HG03469 (cell line): ENCODE measurements at regions not wholly inside any gene's neighbourhood (a gene's known extent, or its start where the extent isn't known, plus 50 kb on each side); places are given as distances from the start of the nearest gene placed in this dataset.

Source experiments
- ATAC-seq: cut with Tn5 transposase; IDR thresholded peaks from one replicate; pipeline ENCODE4 v1.9.1; 2021; ENCODE audit warnings: mild to moderate bottlenecking, moderate library complexity, moderate number of reproducible peaks; ENCODE audit not compliant: unreplicated experiment

- no peak for ATAC-seq
Measured at GRCh38 chr1:208628022-208628914, 384.1 kb upstream of the PLXNA2 start.

DNA sequence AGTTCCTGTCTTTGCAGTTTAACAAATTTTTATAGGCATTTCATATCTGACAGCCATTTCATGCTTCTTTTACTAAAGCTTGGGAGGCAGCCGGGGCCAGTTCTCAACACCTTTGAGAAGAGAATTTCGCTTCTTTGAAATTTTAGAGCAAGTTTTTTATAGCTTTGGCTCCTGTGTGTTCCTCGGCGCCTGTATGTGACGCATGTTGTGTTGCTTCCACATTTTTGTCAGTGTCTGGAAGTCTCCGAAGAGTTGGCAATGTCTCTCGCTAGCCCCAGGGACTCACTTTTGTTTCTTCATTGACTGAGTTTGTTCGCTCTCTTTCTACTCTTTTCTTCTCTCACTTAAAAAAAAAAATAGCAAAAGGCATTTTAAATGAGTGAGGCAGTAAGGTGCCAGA, 386.9 kb upstream of the PLXNA2 start:
- no peak for ATAC-seq

- no peak for ATAC-seq
Measured at GRCh38 chr1:208631506-208631905, 387.3 kb upstream of the PLXNA2 start.

DNA sequence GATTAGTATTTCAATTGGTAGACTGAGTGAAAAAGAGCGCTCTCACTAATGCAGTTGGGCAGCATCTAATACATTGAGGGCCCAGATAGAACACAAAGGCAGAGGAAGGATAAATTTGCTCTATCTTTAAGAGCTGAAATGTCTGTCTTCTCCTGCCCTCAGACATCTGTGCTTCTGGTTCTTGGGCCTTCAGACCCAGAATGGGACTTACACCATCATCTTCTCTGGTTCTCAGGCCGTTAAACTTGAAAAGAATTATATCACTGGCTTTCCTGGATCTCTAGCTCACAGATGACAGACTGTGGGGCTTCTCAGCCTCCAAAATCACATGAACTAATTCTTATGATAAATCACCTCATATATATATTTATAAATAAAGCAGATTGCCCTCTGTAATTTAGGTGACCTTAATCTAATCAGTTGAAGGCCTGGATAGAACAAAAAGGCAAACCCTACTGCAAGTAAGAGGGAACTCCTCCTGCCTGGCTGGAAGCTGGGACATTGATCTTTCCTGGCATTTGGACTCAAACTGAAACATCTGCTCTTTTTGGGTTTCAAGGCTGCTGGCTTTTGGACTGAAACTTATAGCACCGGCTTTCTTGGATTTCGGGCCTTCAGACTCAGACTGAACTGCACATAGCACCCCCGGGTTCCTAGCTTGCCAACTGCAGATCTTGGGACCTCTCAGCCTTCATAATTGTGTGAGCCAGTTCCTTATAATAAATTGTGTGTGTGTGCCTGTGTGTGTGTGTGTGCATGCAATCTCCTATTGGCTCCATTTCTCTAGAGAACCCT, 390.4 kb upstream of the PLXNA2 start:
- ATAC-seq: no peak

DNA sequence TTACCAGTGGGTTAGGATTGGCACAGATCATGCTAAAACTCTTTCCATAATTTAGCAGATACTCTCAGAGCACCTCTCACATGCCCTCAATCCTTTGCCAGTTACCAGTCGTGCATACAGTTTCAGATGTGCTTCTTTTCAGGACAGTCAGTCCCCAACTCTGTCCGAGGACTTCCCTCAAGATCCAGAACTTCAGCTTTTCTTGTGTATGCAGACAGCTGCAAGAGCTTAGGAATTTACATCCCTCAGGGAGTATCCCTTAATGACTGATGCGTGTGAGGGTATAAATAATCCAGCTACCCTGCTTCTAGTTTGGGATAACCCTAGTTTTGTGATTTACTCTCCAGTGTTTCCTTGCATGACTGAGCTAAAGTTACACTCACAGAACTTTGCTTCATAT, 393.0 kb upstream of the PLXNA2 start:
- no peak for ATAC-seq

DNA sequence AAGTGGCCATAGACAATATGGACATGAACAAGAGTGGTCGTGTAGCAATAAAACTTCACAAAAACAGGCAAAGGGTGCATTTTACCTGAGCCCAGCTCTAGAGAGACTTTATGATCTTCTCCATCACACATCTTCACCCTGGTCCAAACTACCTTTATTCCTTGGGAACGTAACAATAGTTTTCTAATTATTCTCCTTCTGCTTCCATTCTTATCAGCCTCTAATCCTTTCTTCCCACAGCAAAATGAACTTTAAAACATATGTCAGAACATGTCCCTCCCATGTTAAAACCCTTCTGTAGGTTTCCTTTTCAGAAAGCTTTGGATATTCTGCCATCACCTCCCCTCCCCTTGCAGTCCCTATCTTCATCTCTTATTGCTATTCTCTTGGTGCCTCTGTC, 395.2 kb upstream of the PLXNA2 start:
- no peak for ATAC-seq

DNA sequence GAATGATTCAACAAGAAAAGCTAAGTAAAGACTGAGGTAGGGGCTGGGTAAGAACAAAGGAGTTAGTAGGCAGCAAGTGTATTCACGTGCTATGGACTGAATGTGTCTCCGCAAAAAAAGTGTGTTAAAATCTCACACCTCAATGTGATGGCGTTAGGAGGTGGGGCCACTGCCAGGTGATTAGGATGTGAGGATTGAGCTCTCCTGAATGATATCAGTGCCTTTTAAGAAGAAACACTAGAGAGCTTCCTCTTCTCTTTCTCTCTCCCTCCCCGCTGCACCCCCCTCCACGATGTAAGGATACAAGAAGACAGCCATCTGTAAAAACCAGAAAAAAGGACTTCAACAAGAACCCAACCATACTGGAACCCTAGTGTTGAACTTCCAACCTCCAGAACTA, 396.1 kb upstream of the PLXNA2 start:
- no peak for ATAC-seq

DNA sequence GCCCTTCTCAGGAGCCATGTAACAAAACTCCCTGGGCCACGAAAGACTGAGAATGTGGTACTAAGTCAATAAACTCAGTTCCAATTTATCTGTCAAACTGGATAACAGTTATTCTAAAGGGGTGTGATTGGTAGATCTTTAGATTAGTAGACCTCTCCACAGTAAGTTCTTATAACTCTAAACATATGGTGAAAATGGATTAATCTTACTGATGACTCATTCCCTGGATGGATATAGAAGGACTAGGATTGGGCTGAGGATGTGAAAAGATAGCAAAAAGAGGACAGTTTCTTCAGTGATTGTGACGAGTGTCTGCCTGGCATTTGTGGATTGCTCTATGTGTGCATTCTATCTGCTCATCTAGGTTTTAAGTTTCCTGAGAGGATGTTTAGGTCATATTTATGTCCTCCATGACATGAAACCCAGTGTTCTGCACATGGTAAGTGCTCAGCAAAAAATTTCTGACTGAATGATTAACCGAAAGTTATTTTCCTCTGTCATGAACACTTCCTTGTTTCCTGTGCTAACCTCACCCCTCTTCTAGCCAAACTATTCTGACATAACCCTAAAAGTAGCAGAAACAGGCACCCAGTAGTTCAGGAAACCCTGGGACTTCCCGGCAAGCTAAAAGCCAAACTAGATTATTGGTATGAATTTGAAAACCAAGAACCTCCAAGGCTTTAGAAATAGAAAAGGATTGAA, 397.5 kb upstream of the PLXNA2 start:
- no peak for ATAC-seq

- ATAC-seq: no peak
Measured at GRCh38 chr1:208643005-208643597, 398.9 kb upstream of the PLXNA2 start.

DNA sequence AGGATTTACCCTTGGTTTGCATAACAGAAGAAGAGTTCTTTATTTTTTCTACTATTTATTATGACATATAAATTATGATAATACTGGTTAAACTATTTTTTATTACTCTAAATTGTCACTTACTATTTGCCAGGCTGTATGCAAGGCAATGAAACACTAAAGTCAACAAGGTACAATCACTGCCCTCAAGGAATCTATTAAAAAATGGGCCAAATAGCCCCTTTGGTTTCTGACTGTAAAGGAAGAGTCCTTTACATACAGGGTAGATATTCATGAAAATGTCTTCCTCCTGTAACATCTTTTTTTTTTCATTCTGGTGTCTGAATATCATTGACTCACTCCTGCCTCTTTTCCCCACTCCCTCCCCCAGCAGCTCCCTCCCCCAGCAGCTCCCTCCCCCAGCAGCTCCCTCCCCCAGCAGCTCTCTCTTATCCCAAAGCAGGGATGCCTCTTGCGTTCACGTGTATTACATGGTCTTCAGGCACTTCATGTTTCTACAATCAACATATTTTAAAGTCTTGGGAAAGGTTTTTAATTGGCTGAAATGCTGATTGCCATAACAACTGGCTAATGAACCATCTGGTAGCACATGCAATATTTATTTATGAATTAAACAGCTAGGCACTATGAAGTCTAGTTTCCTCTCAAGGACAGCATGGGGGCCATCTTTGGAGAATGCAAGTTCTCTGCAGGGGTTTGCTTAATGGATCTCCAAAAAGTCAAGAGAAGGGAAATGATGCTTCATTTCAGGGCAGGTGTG, 400.4 kb upstream of the PLXNA2 start:
- ATAC-seq: no peak

DNA sequence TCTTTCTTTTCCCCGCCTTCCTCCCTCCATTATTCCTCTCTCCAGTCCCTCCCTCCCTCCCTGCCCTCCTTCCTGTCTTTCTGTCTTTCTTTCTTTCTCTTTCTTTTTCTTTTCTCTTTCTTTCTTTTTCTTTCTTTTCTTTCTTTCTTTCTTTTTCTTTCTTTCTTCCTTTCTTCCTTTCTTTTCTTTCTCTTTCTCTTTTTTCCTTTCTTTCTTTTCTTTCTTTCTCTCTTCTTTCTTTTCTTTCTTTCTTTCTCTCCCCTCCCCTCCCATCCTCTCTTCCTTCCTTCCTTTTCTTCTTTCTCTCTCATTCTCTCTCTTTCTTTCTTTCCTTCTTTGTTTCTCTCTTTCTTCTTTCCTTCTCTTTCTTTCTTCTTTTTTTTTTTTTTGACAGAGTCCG, 402.2 kb upstream of the PLXNA2 start:
- ATAC-seq: no peak

DNA sequence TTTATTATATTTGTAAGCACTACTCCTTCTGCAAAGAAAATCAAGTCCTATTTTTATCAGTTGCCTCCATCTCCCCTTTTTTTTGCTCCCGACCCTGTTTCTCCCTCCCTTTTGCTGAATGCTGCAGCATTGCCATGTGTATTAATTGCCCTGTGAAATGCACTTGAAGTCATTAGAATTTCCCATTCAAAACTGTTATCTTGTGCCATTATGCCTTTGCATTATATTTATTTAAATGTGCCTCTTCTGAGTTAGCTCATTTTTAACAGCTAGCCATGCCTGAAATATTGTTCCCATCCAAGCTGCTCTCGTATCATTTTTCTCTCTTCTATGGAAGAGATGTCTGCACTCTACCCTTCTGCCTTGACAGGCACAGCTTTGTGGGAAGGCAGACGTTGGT, 404.0 kb upstream of the PLXNA2 start:
- ATAC-seq: no peak

DNA sequence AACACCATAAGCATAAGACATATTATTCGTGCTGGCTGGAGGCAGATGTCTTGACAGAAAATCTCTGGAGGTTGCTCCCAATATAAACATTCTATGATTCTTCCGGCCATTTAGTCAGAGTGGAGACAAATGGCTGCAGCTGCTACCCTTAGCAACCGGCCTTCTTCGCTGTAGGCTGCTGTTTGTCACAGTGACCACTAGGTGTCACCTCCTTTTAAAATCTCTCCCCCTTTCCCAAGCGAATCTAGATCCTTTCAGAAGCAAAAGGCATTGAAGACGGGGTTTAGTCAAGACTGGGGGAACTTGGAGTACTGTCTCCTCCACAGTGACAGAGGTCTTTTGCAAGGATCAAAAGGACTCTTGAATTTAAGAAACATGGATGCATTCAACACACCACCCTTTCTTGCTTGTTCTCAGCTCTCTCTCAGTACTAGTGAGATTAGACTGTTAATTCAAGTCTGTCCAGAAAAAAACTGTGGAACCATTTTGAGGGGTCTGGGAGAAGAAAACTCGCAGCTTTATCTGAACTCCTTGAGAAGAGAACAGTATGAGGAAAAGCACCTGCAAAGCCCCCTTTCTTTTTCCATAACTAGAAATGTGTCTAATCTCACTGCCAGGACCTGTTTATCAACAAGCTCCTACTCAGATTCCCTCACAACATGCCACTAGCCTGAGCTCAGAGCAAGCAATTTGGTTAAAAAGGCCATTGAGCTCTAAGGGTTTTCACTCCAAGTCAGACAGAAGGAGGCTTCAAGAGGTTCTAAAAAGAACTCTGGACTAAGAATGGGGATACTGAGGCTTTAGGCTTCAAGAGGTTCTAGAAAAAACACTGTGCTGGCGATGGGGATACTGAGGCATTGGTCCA, 408.3 kb upstream of the PLXNA2 start:
- ATAC-seq: no peak

GRCh38 chr1:208653426-208653825, 409.2 kb upstream of the PLXNA2 start:
- ATAC-seq: no peak

DNA sequence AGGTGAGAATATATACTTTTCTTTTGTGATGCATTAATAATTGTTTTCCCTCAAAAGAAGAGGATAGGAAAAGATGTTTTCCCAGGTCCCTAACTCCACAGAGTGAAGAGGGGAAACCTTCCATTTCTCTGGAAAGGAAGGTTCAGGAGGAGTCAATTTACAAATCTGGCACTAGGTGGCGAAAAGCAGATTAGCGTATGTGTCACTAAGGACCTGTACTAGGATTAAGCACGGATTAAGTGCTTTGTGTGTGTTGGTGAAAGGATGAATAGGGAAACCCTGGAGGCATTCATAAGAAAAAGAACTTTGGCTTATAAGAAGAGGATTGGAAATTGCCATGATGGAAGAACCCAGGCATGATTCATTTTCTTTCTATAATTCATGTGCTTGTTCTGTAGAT, 410.1 kb upstream of the PLXNA2 start:
- ATAC-seq: no peak

DNA sequence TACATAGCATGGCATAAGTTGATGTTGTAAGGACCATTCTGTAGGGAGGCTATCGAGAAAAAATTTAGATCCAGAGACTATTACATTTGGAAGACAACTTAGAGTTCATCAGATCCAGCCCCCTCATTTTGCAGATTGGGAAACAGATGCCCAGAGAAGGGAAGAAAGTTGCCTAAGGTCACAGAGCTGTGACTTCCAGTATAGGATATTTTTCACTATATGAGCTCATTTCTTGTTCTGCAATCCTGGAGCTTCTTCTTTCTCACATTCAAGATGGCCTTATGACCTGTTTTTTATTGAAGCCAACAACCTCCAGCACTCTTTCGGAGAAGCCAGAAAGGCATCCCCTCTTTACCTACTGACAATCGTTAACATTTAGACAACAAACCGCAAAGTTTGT, 421.8 kb upstream of the PLXNA2 start:
- no peak for ATAC-seq

- no peak for ATAC-seq
Measured at GRCh38 chr1:208668991-208669390, 424.8 kb upstream of the PLXNA2 start.

- no peak for ATAC-seq
Measured at GRCh38 chr1:208670778-208671177, 426.6 kb upstream of the PLXNA2 start.

DNA sequence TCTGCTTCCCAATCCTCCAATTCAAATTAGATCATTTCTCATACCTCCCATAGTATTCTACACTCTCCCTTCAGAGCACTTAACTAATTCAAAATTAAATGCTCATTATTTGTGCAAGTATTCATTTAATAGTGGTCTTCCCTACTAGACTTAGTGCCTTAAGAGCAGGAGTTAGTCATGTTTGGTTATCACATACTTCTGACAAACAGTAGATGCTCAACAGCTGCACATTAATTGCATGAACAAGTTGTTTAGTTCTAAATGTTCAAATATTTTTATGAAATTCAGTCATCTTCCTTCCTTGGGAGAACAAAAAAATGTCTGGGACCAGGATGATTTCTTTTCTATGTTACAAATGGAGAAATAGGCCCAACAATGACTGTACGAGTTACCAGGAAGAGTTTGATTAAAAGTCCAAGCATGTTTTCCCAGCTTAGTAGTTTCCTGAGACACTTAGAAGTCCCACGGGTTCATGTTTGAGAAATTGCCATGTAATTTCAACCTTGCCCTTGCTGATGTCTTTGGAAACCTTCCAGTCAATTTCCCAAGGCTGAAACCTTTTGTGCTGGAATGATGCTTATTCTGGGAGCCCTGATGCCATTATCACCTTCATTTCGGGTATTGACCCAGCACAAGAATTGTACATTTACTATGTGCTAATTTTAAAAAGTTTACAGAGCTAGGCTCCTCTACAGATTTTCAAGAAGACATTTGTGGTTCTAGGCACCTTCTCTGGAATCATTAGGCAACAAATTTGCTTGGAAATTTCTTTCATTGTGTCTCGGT, 437.9 kb upstream of the PLXNA2 start:
- ATAC-seq: no peak
